HUES6 (cell line): ENCODE measurements at regions not wholly inside any gene's neighbourhood (a gene's known extent, or its start where the extent isn't known, plus 50 kb on each side); places are given as distances from the start of the nearest gene placed in this dataset.

Experiments
- H3K27ac ChIP-seq: 2 replicates; pipeline ENCODE4 v1.7.0; 2013; ENCODE audit warnings: low read depth, mild to moderate bottlenecking, low read length, inconsistent platforms
- H3K27me3 ChIP-seq: 2 replicates; pipeline ENCODE4 v1.6.1; 2013; ENCODE audit warnings: low read length; ENCODE audit not compliant: control insufficient read depth, insufficient read depth
- H3K36me3 ChIP-seq: 2 replicates; pipeline ENCODE4 v1.6.1; 2013; ENCODE audit warnings: low read length; ENCODE audit not compliant: control insufficient read depth, insufficient read depth
- H3K4me1 ChIP-seq: 2 replicates; pipeline ENCODE4 v1.6.1; 2013; ENCODE audit warnings: low read length; ENCODE audit not compliant: control insufficient read depth, insufficient read depth
- H3K4me3 ChIP-seq: 2 replicates; pipeline ENCODE4 v1.5.1; 2013; ENCODE audit warnings: low read depth, low read length
- H3K9ac ChIP-seq: one replicate; pipeline ENCODE4 v1.6.1; 2013; ENCODE audit warnings: mild to moderate bottlenecking, low read length
- H3K9me3 ChIP-seq: 2 replicates; pipeline ENCODE4 v1.6.1; 2013; ENCODE audit warnings: low read depth, low read length; ENCODE audit not compliant: control insufficient read depth, insufficient read depth

- no peak overlapping the region for H3K4me3 ChIP-seq
- H3K27ac ChIP-seq = no peak overlapping the region
- no peaks in the 10 kb centered on the region for H3K27me3 ChIP-seq
- no peaks in the 10 kb centered on the region for H3K36me3 ChIP-seq
- no peak overlapping the region for H3K9ac ChIP-seq
- H3K4me1 ChIP-seq = peaks cover 24% of the 10 kb centered on the region
- H3K9me3 ChIP-seq = no peaks in the 10 kb centered on the region
Measured at GRCh38 chr3:23706111-23706510, 99.6 kb upstream of the UBE2E1 start.

GRCh38 chr3:23709987-23710386 is 95.8 kb upstream of the UBE2E1 start:
- peaks cover 36% of the 10 kb centered on the region for H3K4me1 ChIP-seq
- H3K36me3 ChIP-seq = no peaks in the 10 kb centered on the region
- H3K9ac ChIP-seq = no peak overlapping the region
- H3K27me3 ChIP-seq = no peaks in the 10 kb centered on the region
- H3K27ac ChIP-seq = no peak overlapping the region
- no peak overlapping the region for H3K4me3 ChIP-seq
- no peaks in the 10 kb centered on the region for H3K9me3 ChIP-seq

- H3K4me1 ChIP-seq = peaks cover 36% of the 10 kb centered on the region
- no peak overlapping the region for H3K9ac ChIP-seq
- H3K9me3 ChIP-seq = no peaks in the 10 kb centered on the region
- no peaks in the 10 kb centered on the region for H3K27me3 ChIP-seq
- no peak overlapping the region for H3K27ac ChIP-seq
- no peak overlapping the region for H3K4me3 ChIP-seq
- H3K36me3 ChIP-seq = no peaks in the 10 kb centered on the region
Measured at GRCh38 chr3:23710555-23710954, 95.2 kb upstream of the UBE2E1 start.

GRCh38 chr3:23711916-23712494 is 93.8 kb upstream of the UBE2E1 start:
- no peak overlapping the region for H3K4me3 ChIP-seq
- no peaks in the 10 kb centered on the region for H3K27me3 ChIP-seq
- no peaks in the 10 kb centered on the region for H3K9me3 ChIP-seq
- no peaks in the 10 kb centered on the region for H3K36me3 ChIP-seq
- H3K9ac ChIP-seq = no peak overlapping the region
- no peak overlapping the region for H3K27ac ChIP-seq
- H3K4me1 ChIP-seq = peaks cover 36% of the 10 kb centered on the region

GRCh38 chr3:23712656-23713559 is 92.8 kb upstream of the UBE2E1 start:
- H3K4me3 ChIP-seq = no peak overlapping the region
- no peak overlapping the region for H3K27ac ChIP-seq
- H3K27me3 ChIP-seq = no peaks in the 10 kb centered on the region
- no peaks in the 10 kb centered on the region for H3K36me3 ChIP-seq
- no peak overlapping the region for H3K9ac ChIP-seq
- H3K4me1 ChIP-seq = peaks cover 36% of the 10 kb centered on the region
- H3K9me3 ChIP-seq = no peaks in the 10 kb centered on the region

- Histone ChIP-seq H3K36me3 (no peaks in the 10 kb centered on the region), H3K9ac (no peak overlapping the region), H3K4me3 (no peak overlapping the region), H3K9me3 (no peaks in the 10 kb centered on the region), H3K27ac (no peak overlapping the region), H3K27me3 (no peaks in the 10 kb centered on the region), H3K4me1 (peaks cover 36% of the 10 kb centered on the region)
Measured at GRCh38 chr3:23713641-23714040, 92.1 kb upstream of the UBE2E1 start.

- Histone ChIP-seq H3K27ac (no peak overlapping the region), H3K36me3 (no peaks in the 10 kb centered on the region), H3K27me3 (no peaks in the 10 kb centered on the region), H3K4me1 (no peaks in the 10 kb centered on the region), H3K9me3 (no peaks in the 10 kb centered on the region), H3K4me3 (no peak overlapping the region), H3K9ac (no peak overlapping the region)
Measured at GRCh38 chr3:23720059-23720458, 85.7 kb upstream of the UBE2E1 start.

- Histone ChIP-seq H3K27me3 (no peaks in the 10 kb centered on the region), H3K9ac (no peak overlapping the region), H3K4me3 (no peak overlapping the region), H3K9me3 (no peaks in the 10 kb centered on the region), H3K4me1 (no peaks in the 10 kb centered on the region), H3K36me3 (no peaks in the 10 kb centered on the region), H3K27ac (no peak overlapping the region)
Measured at GRCh38 chr3:23720885-23721284, 84.9 kb upstream of the UBE2E1 start.

- Histone ChIP-seq H3K9ac (no peak overlapping the region), H3K9me3 (no peaks in the 10 kb centered on the region), H3K4me3 (no peak overlapping the region), H3K4me1 (peaks cover under 1% of the 10 kb centered on the region), H3K36me3 (no peaks in the 10 kb centered on the region), H3K27ac (no peak overlapping the region), H3K27me3 (no peaks in the 10 kb centered on the region)
Measured at GRCh38 chr3:23723141-23723540, 82.6 kb upstream of the UBE2E1 start.

GRCh38 chr3:23723930-23724329 is 81.8 kb upstream of the UBE2E1 start:
- Histone ChIP-seq H3K27me3 (no peaks in the 10 kb centered on the region), H3K36me3 (no peaks in the 10 kb centered on the region), H3K4me1 (peaks cover 8% of the 10 kb centered on the region), H3K9ac (no peak overlapping the region), H3K27ac (no peak overlapping the region), H3K9me3 (no peaks in the 10 kb centered on the region), H3K4me3 (no peak overlapping the region)

GRCh38 chr3:23726811-23727548 is 78.8 kb upstream of the UBE2E1 start:
- Histone ChIP-seq H3K4me3 (no peak overlapping the region), H3K9ac (no peak overlapping the region), H3K36me3 (no peaks in the 10 kb centered on the region), H3K9me3 (no peaks in the 10 kb centered on the region), H3K27ac (no peak overlapping the region), H3K4me1 (peaks cover 13% of the 10 kb centered on the region), H3K27me3 (no peaks in the 10 kb centered on the region)
